ENCODE measurements at regions not wholly inside any gene's neighbourhood (a gene's known extent, or its start where the extent isn't known, plus 50 kb on each side); places are given as distances from the start of the nearest gene placed in this dataset.
"Not testable (repeated sequence)": the region's sequence is repeated elsewhere in the genome, so short reads cannot be mapped to it uniquely, and the experiment has no call there.

GRCh38 chr1:22332424-22332717 is 119.3 kb upstream of the ZBTB40 start:
- peaks cover 0 to 51% (median 29%) of the 10 kb centered on the region in 7 donors for H3K27me3 ChIP-seq
- ATAC-seq = no peak
- 70 to 75% methylated on average over 4 of the region's 4 CpGs for WGBS, 2 donors
- DNase-seq = no peak
- no peaks in the 10 kb centered on the region for H3K36me3 ChIP-seq
- TF ChIP-seq, protein P1, sequence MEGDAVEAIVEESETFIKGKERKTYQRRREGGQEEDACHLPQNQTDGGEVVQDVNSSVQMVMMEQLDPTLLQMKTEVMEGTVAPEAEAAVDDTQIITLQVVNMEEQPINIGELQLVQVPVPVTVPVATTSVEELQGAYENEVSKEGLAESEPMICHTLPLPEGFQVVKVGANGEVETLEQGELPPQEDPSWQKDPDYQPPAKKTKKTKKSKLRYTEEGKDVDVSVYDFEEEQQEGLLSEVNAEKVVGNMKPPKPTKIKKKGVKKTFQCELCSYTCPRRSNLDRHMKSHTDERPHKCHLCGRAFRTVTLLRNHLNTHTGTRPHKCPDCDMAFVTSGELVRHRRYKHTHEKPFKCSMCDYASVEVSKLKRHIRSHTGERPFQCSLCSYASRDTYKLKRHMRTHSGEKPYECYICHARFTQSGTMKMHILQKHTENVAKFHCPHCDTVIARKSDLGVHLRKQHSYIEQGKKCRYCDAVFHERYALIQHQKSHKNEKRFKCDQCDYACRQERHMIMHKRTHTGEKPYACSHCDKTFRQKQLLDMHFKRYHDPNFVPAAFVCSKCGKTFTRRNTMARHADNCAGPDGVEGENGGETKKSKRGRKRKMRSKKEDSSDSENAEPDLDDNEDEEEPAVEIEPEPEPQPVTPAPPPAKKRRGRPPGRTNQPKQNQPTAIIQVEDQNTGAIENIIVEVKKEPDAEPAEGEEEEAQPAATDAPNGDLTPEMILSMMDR (IDR thresholded peaks at IDR 0.05) = no peak
- no peaks in the 10 kb centered on the region for H3K4me1 ChIP-seq
- H3K9me3 ChIP-seq = no peaks in the 10 kb centered on the region
- H3K27ac ChIP-seq = no peak overlapping the region
- H3K4me3 ChIP-seq = no peak overlapping the region
- intact Hi-C loops (cut with DNase I) = no loop called here

DNA sequence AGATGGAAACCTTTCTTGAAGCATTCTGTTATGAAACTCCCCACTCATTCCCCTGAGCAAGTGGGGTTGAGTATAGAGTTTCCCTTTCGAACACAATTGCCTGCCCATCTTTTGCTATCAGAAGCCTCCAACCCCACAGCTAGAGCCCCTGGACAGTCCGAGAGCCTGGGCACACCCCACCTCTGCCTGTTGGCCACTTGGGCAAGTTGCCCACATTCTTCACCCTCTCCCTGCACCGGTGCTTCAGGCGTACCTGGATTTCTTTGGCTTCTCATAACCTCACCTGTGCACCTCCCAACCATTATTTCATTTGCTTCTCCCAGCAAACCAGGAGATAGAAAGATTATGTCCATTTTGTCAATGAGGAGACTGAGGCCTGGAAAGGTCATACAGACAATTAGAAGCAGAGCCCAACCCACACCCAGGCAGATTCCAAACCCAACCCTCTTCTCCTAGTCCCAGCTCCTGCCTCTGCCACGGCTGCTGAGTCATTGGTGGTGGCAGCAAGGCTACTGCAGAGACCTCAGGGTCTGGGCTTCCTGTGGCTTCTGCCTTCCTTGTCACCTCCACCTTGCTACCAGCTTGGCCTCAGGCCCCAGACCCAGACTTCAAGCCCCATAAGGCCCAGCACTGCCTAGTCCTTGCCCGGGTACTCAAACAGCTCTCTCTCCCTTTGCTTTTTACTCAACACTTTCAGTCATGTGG is 118.7 kb upstream of the ZBTB40 start:
- TF ChIP-seq, protein P1 (IDR thresholded peaks at IDR 0.05) = no peak
- WGBS, 2 donors = 66 to 72% methylated on average over 6 of the region's 6 CpGs
- no peaks in the 10 kb centered on the region for H3K9me3 ChIP-seq
- no peak for DNase-seq
- H3K4me1 ChIP-seq = no peaks in the 10 kb centered on the region
- intact Hi-C loops (cut with DNase I) = no loop called here
- no peak overlapping the region for H3K27ac ChIP-seq
- no peak for ATAC-seq
- H3K27me3 ChIP-seq = peaks cover 0 to 52% (median 29%) of the 10 kb centered on the region in 7 donors
- H3K36me3 ChIP-seq = no peaks in the 10 kb centered on the region
- H3K4me3 ChIP-seq = no peak overlapping the region

- H3K27me3 ChIP-seq = peaks cover 0 to 59% (median 31%) of the 10 kb centered on the region in 7 donors
- ATAC-seq (no peak), DNase-seq (no peak)
- TF ChIP-seq, protein P1 (IDR thresholded peaks at IDR 0.05) = no peak
- intact Hi-C loops (cut with DNase I) = no loop called here
- H3K4me1 ChIP-seq = no peaks in the 10 kb centered on the region
- no peaks in the 10 kb centered on the region for H3K36me3 ChIP-seq
- no peak overlapping the region for H3K4me3 ChIP-seq
- WGBS, 2 donors = 85 to 89% methylated on average over 2 of the region's 2 CpGs
- H3K27ac ChIP-seq = no peak overlapping the region
- H3K9me3 ChIP-seq = no peaks in the 10 kb centered on the region
Observed at GRCh38 chr1:22333516-22334121, 118.0 kb upstream of the ZBTB40 start.

GRCh38 chr1:22334860-22335550 is 116.6 kb upstream of the ZBTB40 start:
- Histone ChIP-seq H3K4me3 (no peak overlapping the region), H3K9me3 (no peaks in the 10 kb centered on the region), H3K27me3 (peaks cover 0 to 63% (median 39%) of the 10 kb centered on the region in 7 donors), H3K4me1 (no peaks in the 10 kb centered on the region), H3K27ac (no peak overlapping the region), H3K36me3 (no peaks in the 10 kb centered on the region)
- TF ChIP-seq, protein P1 (IDR thresholded peaks at IDR 0.05) = no peak
- 61 to 65% methylated on average over 6 of the region's 6 CpGs for WGBS, 2 donors
- DNase-seq = no peak
- intact Hi-C loops (cut with DNase I) = no loop called here
- ATAC-seq = no peak

- H3K36me3 ChIP-seq; H3K9me3 ChIP-seq; H3K4me3 ChIP-seq; H3K27ac ChIP-seq; intact Hi-C loops (cut with DNase I); H3K4me1 ChIP-seq; ATAC-seq; DNase-seq: not testable (repeated sequence)
- 92 to 98% methylated on average over 2 of the region's 2 CpGs for WGBS, 2 donors
- peaks cover 0 to 68% (median 43%) of the 10 kb centered on the region in 7 donors for H3K27me3 ChIP-seq
Observed at GRCh38 chr1:22336274-22336673, 115.4 kb upstream of the ZBTB40 start.

- H3K9me3 ChIP-seq; H3K27ac ChIP-seq; DNase-seq; intact Hi-C loops (cut with DNase I); H3K36me3 ChIP-seq; H3K4me1 ChIP-seq; ATAC-seq; H3K4me3 ChIP-seq: not testable (repeated sequence)
- WGBS, 2 donors = 82 to 86% methylated on average over 2 of the region's 2 CpGs
- peaks cover 0 to 70% (median 43%) of the 10 kb centered on the region in 7 donors for H3K27me3 ChIP-seq
Observed at GRCh38 chr1:22336696-22337545, 114.7 kb upstream of the ZBTB40 start.
